Fibroblast of the conjunctiva (primary cell): ENCODE measurements at regions not wholly inside any gene's neighbourhood (a gene's known extent, or its start where the extent isn't known, plus 50 kb on each side); places are given as distances from the start of the nearest gene placed in this dataset.
"Not testable (repeated sequence)": the region's sequence is repeated elsewhere in the genome, so short reads cannot be mapped to it uniquely, and the experiment has no call there.

Source experiments
- DNase-seq: peaks from one replicate; pipeline ENCODE4 v3.0.0-alpha.2; 2010; ENCODE audit warnings: low read depth

DNA sequence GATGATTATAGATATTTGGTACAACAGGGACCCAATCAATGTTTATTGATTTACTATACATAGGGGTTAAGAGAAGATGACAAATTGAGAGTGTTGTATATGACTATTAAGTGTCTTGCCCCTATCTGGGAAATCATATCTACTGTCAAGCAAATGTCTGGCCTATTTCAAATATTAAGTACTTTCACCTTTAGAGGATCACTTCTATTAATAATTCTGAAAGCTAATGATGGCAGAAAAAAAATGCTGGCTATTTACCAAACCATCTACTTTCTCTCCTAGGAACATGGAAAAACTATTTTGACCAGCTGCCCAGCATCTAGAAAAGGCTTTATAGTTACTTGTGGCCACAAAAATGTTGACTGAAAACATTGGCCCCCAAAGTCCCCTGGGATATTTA, 632.3 kb upstream of the ZNF385D start:
- DNase-seq, result no peak

GRCh38 chr3:22386107-22386506, 635.1 kb upstream of the ZNF385D start:
- no peak for DNase-seq

DNA sequence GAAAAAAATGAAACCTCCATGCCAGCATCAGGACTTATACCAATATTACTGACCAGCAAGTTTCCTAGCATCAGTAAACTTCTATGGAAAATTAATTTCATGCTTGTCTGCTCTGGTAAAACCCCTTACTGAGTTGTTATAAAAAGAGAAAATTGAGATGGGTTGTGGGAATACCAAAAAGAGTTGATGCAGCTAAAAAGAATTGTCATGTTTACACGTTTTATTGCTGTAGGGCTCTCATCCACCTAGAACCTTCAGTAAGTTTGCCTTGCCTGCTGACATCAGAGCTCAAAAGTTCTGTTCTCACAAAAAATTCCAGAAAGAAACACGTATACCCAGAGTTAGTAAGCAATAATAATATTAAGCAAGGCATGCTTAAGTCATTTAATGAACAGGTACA, 641.3 kb upstream of the ZNF385D start:
- DNase-seq, result no peak

DNA sequence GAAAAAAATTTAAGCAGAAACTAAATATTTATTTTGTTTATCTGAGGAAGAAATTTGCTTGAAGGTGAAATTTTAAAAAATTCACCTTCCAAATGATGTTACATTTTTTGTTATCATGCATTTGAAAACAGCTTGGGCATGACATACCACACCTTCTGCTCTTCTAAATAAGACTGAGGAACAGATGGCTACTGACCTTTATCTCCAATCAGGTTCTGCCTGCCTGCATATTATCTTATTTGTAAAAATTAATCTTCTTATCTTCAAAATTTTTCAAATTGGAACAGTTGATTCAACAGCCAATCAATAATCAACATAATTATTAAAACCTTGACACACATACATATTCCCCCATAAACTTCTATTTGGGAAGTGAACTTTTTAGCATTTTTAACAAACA, 641.8 kb upstream of the ZNF385D start:
- no peak for DNase-seq

DNA sequence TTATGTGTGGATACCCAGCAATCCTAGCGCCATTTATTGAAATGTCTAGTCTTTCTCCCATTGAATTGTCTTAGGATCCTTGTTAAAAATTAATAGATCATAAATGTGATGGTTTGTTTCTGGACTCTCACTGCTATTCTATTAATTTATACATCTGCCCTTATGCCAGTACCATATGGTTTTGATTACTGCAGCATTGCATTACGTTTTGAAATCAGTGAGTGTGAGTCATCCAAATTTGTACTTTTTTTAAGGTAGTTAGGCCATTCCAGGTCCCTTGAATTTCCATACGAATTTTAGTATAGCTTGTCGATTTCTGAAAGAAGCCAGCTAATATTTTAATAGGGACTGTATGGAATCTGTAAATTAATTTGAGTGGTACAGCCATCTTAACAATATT, 648.6 kb upstream of the ZNF385D start:
- peak; percentile 78 for DNase-seq

GRCh38 chr3:22401499-22401898, 650.5 kb upstream of the ZNF385D start:
- no peak for DNase-seq

DNA sequence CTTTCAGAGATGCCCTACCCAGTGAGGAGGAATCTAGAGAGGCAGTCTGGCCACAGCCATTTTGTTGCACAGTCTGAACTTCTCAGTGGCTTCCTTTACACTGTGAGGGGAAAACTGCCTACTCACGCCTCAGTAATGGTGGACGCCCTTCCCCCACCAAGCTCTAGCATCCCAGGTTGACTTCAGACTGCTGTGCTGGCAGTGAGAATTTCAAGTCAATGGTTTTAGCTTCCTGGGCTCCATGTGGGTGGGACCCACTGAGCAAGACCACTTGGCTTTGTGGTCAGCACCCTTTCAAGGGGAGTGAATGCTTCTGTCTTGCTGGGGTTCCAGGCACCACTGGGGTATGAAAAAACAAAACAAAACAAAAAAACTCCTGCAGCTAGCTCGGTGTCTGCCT, 663.2 kb upstream of the ZNF385D start:
- no peak for DNase-seq

DNA sequence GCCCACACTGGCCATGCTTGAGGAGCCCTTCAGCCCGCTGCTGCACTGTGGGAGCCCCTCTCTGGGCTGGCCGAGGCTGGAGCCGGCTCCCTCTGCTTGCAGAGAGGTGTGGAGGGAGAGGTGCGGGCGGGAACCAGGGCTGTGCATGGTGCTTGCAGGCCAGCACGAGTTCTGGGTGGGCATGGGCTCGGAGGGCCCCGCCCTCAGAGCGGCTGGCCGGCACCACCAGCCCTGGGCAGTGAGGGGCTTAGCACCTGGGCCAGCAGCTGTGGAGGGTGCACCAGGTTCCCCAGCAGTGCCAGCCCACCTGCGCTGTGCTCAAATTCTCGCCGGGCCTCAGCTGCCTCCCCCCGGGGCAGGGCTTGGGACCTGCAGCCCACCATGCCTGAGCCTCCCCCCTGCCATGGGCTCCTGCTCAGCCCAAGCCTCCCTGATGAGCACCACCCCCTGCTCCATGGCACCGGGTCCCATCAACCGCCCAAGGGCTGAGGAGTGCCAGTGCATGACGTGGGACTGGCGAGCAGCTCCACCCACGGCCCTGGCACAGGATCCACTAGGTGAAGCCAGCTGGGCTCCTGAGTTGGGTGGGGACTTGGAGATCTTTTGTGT, 665.9 kb upstream of the ZNF385D start:
- not testable (repeated sequence) for DNase-seq

GRCh38 chr3:22419261-22419660, 668.3 kb upstream of the ZNF385D start:
- DNase-seq, result no peak

DNA sequence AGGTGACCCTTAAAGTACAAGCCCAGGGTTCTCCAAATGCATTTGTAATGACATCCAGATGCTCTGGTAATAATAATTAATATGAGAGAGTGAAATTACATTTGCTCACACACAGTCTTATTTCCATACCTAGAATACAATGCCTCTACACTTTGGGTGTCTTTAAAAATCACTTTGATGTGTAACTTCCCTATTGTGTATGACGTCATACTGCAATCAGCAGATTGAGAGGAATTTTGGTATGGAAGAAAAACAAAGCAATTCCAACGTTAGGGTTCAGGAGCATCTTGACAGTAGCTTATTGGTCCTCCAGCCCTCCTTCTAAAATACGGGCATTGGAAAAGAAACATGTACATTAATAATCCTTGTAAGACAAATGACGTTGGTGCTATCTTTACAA, 670.6 kb upstream of the ZNF385D start:
- DNase-seq, result no peak

DNA sequence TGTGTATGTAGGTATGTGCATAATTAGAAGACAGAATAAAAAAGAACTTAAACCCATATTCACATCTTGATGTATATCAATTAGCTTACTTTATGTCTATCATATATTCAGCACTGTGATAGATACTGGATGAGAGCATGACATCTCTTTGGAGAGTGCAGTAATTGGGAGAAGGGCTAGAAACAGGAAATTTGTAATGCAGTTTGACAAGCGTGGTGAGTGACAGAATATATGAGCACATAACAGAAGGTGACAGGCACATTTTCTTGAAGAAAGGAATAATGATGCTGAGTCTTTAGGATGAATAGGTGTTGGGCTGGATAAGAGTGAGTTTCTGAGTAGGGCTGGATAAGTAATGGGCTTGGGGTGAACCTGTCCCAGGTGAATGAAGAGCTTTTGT, 680.3 kb upstream of the ZNF385D start:
- DNase-seq, result no peak

- DNase-seq, result no peak
Observed at GRCh38 chr3:22439626-22440025, 688.6 kb upstream of the ZNF385D start.

GRCh38 chr3:22441711-22442110, 690.7 kb upstream of the ZNF385D start:
- no peak for DNase-seq

- no peak for DNase-seq
Observed at GRCh38 chr3:22443571-22444233, 692.7 kb upstream of the ZNF385D start.

DNA sequence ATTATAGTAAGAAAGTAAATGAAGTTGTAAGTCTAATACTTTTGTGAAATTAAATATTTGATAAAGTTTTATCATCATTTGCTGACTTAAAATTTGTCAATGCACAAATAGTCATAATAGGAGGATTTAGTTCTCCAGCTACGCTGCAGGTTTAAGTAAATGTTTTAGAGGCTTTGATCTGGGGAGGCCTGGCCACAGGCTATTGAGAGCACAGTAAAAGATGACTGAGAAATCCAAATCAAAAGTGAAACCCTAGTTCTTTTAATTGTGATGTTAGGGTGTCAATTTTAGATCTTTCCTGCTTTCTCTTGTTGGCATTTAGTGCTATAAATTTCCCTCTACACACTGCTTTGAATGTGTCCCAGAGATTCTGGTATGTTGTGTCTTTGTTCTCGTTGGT, 694.3 kb upstream of the ZNF385D start:
- DNase-seq, result not testable (repeated sequence)

DNA sequence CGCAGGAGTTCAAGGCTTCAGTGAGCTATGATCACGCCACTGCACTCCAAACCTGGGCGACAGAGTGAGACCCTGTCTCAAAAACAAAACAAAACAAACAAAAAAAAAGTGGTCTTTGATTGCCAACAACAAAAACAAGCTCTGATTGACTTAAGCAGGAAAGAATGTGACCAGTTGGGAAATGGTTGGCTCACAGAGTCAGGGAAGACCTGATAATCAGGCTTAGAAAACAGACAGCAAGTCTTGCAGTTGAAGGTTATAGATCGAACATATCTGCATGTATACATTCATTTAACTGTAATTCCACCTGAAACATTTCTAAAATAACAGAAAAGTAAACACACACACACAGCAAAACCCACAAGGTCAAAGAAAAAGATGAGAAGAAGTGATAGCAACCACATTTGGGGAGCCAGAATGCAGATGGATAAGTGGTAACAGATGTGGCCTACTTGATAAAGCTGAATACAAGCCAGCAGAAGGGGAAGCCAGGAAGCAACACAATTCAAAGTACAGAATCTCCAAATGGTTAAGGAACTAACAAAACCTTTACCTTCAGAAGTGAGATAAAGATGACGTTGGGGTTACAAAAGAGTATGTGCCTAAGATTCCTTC, 699.9 kb upstream of the ZNF385D start:
- DNase-seq, result peak; percentile 27

DNA sequence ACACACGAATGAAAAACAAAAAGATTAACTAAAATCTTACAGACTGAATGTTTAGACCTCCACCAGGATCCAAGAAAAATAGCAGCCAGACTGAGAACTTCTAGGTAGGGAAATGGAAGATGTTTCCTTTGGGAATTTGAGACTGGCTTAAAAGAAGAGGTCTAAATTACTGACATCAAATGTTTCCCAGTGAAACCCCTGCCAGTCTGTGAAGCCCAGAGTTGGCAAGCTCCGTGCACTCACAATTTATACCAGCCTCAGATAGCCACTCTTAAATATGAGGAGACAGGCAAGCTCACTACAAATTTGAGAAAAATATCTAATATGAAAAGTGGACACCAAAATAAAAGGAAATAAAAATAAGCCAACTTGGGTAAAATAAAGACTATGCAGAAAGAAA, 700.5 kb upstream of the ZNF385D start:
- no peak for DNase-seq

DNA sequence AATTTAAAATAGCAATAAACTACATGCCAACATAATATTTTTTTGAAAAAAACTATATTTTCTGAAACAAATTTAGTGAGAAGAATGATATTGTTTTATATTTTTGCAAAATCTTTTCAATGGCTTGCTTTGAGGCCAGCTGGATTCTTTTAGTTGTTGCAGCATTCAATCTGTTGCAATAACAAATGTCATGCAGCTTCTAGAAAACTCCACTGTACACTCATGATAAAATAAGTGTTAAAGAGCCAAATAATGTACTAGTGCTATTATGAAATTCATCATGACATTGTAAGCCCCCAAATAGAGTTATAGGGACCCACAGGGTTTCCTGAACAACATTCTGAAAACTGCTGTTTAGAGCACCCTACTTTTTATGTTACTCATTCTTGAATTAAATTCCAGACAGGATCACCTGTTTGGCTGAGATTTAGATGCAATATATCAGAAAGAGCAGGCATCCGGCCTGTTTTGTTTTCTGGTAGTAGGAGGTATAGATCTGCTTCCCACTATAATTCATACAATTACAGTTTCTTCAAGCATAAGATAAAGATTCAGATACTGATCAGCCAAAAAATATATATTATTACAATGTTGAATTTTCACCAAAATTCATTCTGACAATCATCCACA, 703.0 kb upstream of the ZNF385D start:
- no peak for DNase-seq

DNA sequence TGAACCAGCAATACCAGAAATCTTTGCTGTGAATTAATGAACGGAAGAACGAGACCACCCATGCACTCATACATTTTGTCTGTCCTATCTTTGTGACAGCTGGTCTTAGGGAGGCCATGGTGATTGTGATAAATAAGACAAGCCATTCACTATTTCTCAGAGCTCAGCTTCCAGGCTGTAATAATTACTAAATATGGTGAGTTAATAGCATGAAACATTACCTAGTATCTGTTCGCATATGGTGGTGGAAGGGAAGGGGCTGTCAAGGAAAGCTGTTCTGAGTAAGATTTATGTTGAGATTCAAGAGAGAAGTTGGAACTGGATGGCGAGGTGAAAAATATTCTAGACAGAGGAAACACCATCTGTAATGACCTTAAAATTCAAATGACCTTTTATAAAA, 719.0 kb upstream of the ZNF385D start:
- DNase-seq, result no peak

DNA sequence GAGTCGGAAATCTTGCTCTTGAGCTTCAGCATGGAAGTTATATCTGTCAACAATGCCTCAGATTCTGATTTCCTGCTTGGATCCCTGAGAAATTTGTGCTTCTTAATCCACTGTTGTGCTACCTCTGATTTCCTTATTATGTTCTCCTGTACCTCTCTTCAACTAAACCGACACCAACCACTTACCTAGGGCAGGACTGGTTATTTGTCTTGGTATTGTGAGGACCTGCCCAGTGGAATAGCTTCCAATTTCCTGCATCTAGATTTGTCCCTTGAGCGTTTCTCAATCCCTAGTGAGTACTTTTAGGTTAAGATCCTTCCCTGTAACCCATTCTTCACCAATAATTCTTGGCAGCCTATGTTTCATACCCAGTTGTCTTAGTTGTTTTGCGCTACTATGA, 720.5 kb upstream of the ZNF385D start:
- no peak for DNase-seq

GRCh38 chr3:22474706-22475445, 723.9 kb upstream of the ZNF385D start:
- DNase-seq, result peak; percentile 8

DNA sequence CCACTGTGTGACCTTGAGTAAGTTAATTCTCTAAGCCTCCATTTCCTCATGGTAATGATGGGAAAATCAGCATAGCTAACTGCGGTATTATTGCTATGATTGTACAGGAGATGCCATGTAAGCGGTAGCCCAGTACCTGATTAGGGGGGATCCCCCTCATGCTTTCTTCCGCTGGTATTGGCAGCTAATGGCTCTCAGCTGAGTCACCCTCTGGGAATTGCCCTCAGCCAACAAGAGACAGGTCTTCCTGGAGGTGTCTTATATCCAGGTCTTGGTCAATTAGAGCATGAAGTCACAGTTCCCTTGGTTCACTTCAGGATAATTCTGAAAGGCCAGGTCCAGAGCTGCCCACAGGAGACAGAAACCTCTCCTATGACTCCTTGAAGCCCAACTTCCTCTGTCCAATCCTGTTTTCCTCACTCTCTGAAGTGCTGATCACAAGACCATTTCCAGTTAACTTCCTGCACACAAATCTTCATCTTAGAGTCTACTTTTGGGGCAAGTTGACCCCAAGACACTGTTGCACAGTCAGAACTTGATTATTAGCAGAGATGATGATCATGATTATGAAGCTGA, 724.7 kb upstream of the ZNF385D start:
- DNase-seq, result no peak
